ENCODE measurements at regions not wholly inside any gene's neighbourhood (a gene's known extent, or its start where the extent isn't known, plus 50 kb on each side); places are given as distances from the start of the nearest gene placed in this dataset.

GRCh38 chr4:10320130-10320529, 137.1 kb downstream of the ZNF518B start (continued):
- no peak for TF ChIP-seq WIZ (CRISPR knock-in tag; IDR thresholded peaks at IDR 0.05)
- TF ChIP-seq ZIK1 (CRISPR knock-in tag; IDR thresholded peaks at IDR 0.05; ENCODE audit: borderline replicate concordance, low read depth) = no peak
- peak; percentile 93 for TF ChIP-seq NR2C2 (CRISPR knock-in tag; IDR thresholded peaks at IDR 0.05; ENCODE audit: borderline replicate concordance)
- TF ChIP-seq TOPORS (CRISPR knock-in tag; IDR thresholded peaks at IDR 0.05) = no peak
- no peak for TF ChIP-seq ELK4 (CRISPR knock-in tag; IDR thresholded peaks at IDR 0.05; ENCODE audit: borderline replicate concordance)
- no peak for TF ChIP-seq HIVEP1 (CRISPR knock-in tag; IDR thresholded peaks at IDR 0.05)
- no peak for TF ChIP-seq MXD4 (CRISPR knock-in tag; IDR thresholded peaks at IDR 0.05)
- TF ChIP-seq ZFX (CRISPR knock-in tag; IDR thresholded peaks at IDR 0.05; ENCODE audit: low read depth) = peak; percentile 42; the same call in 1 of the 2 replicates
- no peak for TF ChIP-seq PCBP2 (optimal IDR thresholded peaks at IDR 0.05; ENCODE audit: low read depth, low read length, poor library complexity, severe bottlenecking)
- TF ChIP-seq SAP130 (CRISPR knock-in tag; IDR thresholded peaks at IDR 0.05; ENCODE audit: low read depth) = peak; percentile 40; the same call in 1 of the 2 replicates
- no peak for TF ChIP-seq MBD4 (IDR thresholded peaks at IDR 0.05; ENCODE audit: borderline replicate concordance, low read length)
- TF ChIP-seq ZNF180 (CRISPR knock-in tag; IDR thresholded peaks at IDR 0.05; ENCODE audit: borderline replicate concordance, low read depth) = no peak
- TF ChIP-seq FOXO4 (CRISPR knock-in tag; conservative IDR thresholded peaks at IDR 0.05) = no peak
- TF ChIP-seq ZNF639 (CRISPR knock-in tag; conservative IDR thresholded peaks at IDR 0.05) = no peak
- no peak for TF ChIP-seq ZNF839 (CRISPR knock-in tag; IDR thresholded peaks at IDR 0.05; ENCODE audit: borderline replicate concordance)
- TF ChIP-seq ZFP91 (CRISPR knock-in tag; IDR thresholded peaks at IDR 0.05; ENCODE audit: borderline replicate concordance) = no peak
- no peak for TF ChIP-seq MTF2 (CRISPR knock-in tag; IDR thresholded peaks at IDR 0.05; ENCODE audit: borderline replicate concordance)
- no peak for TF ChIP-seq KLF9 (CRISPR knock-in tag; IDR thresholded peaks at IDR 0.05; ENCODE audit: low read depth)
- no peak for TF ChIP-seq RBM39 (IDR thresholded peaks at IDR 0.05; ENCODE audit: low read depth, low read length, poor library complexity, severe bottlenecking)
- TF ChIP-seq NRL (CRISPR knock-in tag; IDR thresholded peaks at IDR 0.05; ENCODE audit: borderline replicate concordance) = no peak
- TF ChIP-seq KLF16 (CRISPR knock-in tag; IDR thresholded peaks at IDR 0.05) = no peak
- TF ChIP-seq ZNF329 (CRISPR knock-in tag; IDR thresholded peaks at IDR 0.05; ENCODE audit: low read depth) = no peak
- TF ChIP-seq PAWR (CRISPR knock-in tag; IDR thresholded peaks at IDR 0.05; ENCODE audit: borderline replicate concordance) = no peak
- TF ChIP-seq ZNF496 (CRISPR knock-in tag; IDR thresholded peaks at IDR 0.05; ENCODE audit: insufficient replicate concordance) = no peak
- TF ChIP-seq HMGA1 (CRISPR knock-in tag; conservative IDR thresholded peaks at IDR 0.05) = no peak
- TF ChIP-seq CEBPB (IDR thresholded peaks at IDR 0.05; ENCODE audit: borderline replicate concordance, low read depth, low read length) = no peak
